ENCODE measurements at regions not wholly inside any gene's neighbourhood (a gene's known extent, or its start where the extent isn't known, plus 50 kb on each side); places are given as distances from the start of the nearest gene placed in this dataset.
A peak's percentile ranks its signal among the peaks of the same experiment; 100 is the strongest.

GRCh38 chr13:106095406-106095805 lies 440.1 kb downstream of the EFNB2 start:
- TF ChIP-seq, protein P1, sequence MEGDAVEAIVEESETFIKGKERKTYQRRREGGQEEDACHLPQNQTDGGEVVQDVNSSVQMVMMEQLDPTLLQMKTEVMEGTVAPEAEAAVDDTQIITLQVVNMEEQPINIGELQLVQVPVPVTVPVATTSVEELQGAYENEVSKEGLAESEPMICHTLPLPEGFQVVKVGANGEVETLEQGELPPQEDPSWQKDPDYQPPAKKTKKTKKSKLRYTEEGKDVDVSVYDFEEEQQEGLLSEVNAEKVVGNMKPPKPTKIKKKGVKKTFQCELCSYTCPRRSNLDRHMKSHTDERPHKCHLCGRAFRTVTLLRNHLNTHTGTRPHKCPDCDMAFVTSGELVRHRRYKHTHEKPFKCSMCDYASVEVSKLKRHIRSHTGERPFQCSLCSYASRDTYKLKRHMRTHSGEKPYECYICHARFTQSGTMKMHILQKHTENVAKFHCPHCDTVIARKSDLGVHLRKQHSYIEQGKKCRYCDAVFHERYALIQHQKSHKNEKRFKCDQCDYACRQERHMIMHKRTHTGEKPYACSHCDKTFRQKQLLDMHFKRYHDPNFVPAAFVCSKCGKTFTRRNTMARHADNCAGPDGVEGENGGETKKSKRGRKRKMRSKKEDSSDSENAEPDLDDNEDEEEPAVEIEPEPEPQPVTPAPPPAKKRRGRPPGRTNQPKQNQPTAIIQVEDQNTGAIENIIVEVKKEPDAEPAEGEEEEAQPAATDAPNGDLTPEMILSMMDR (IDR thresholded peaks at IDR 0.05): no peak

DNA sequence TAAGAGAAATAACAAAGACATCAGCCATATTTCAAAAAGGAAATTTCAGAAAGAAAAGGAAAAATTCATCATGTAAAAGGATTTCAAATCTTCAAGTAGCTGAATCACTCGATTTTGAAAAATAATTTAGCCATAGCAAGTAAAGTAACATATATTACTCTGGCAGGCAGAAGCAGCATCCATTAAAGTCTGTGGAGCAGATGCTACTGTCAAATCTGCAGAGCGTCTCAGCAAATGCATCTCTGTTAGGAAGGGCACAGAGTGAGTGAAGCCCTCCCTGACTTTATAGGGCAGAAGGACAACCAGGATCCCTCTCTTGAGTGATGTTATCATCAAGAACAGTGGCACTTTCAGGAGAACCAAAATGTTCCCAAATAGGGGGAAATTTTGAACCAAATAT lies 445.5 kb downstream of the EFNB2 start:
- TF ChIP-seq, protein P1 (IDR thresholded peaks at IDR 0.05): no peak

- TF ChIP-seq, protein P1 (IDR thresholded peaks at IDR 0.05): no peak
Measured at GRCh38 chr13:106089261-106089980, 446.0 kb downstream of the EFNB2 start.

DNA sequence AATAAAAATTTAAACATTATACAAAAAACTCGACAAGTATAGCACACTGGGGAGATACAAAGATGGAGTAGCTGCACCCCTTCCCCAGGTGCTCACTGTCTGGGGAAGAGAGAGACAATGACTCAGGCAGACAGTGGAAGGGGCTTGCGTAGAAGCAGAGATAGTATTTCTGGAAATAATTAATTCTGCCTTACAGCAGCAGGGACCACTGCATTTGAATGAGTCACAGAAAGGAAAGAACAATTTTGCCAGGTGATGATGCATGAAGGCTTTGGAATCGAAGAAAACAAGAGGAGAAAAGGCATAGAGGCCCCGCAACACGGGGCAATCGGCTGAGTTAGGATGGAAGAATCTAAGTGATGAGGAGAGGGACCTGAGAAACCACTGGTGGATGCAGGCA lies 447.4 kb downstream of the EFNB2 start:
- TF ChIP-seq, protein P1 (IDR thresholded peaks at IDR 0.05): no peak

- TF ChIP-seq, protein P1 (IDR thresholded peaks at IDR 0.05): no peak
Measured at GRCh38 chr13:106087201-106087600, 448.3 kb downstream of the EFNB2 start.

GRCh38 chr13:106083620-106084350 lies 451.7 kb downstream of the EFNB2 start:
- TF ChIP-seq, protein P1 (IDR thresholded peaks at IDR 0.05): peak; percentile 47

GRCh38 chr13:106078191-106078590 lies 457.3 kb downstream of the EFNB2 start:
- TF ChIP-seq, protein P1 (IDR thresholded peaks at IDR 0.05): no peak
